ENCODE measurements at regions not wholly inside any gene's neighbourhood (a gene's known extent, or its start where the extent isn't known, plus 50 kb on each side); places are given as distances from the start of the nearest gene placed in this dataset.

DNA sequence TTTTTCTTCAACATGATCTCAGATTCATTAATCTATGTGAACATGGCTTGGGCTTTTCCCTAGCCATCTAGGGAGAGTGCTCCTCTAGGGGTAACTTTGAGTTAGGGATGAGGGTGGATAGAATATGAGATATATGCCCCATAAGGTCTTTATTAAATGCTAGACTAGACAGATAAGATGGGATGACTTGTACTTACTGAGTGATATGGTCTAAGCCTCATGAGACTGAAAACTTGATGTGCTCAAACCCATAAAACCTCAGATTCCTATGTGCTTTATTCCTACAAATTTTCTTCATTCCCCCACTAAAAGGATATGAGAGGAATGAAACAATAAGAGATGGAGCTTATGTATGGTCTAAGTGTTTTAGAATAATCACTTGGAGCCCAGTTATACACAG lies 386.6 kb downstream of the YTHDC2 start:
- Histone ChIP-seq H3K4me2 (ENCODE audit: insufficient read depth, low read length) (no peak overlapping the region), H3K9me3 (replicated peaks; ENCODE audit: control insufficient read depth, insufficient read depth, low read depth, low read length) (no peaks in the 10 kb centered on the region), H3K79me2 (ENCODE audit: control insufficient read depth, insufficient read depth, low read length) (no peaks in the 10 kb centered on the region), H3K36me3 (ENCODE audit: control insufficient read depth, insufficient read depth, low read length) (no peaks in the 10 kb centered on the region), H3K4me3 (no peak overlapping the region), H2AFZ (ENCODE audit: low read depth, low read length) (no peak overlapping the region), H3K9ac (ENCODE audit: insufficient read depth in 1 of 2, low read depth in 2 of 2, low read length in 2 of 2) (no peak overlapping the region), H3K27me3 (ENCODE audit: control insufficient read depth in 2 of 2, insufficient read depth in 2 of 2, low read length in 2 of 2) (no peaks in the 10 kb centered on the region), H3K9me1 (ENCODE audit: control insufficient read depth, insufficient read depth, low read length) (no peaks in the 10 kb centered on the region), H4K20me1 (replicated peaks; ENCODE audit: control insufficient read depth, insufficient read depth, low read length) (no peaks in the 10 kb centered on the region), H3K27ac (ENCODE audit: extremely low read depth, low read depth, low read length) (no peak overlapping the region), H3K4me1 (replicated peaks in 1 of 2; ENCODE audit: control insufficient read depth in 2 of 2, insufficient read depth in 2 of 2, low read length in 2 of 2) (no peaks in the 10 kb centered on the region)
- intact Hi-C loops (cut with micrococcal nuclease): no loop called here
- ChIA-PET CTCF (ENCODE audit: low intra/inter-chr PET ratio) (no interaction called here), POLR2A (no interaction called here)
- TF ChIP-seq CEBPB (tag; IDR thresholded peaks at IDR 0.05) (no peak), EP300 (IDR thresholded peaks at IDR 0.05; ENCODE audit: low read length) (no peak), HNRNPK (IDR thresholded peaks at IDR 0.05; ENCODE audit: low read depth, low read length, poor library complexity, severe bottlenecking) (no peak), MED1 (CRISPR knock-in tag; IDR thresholded peaks at IDR 0.05; ENCODE audit: borderline replicate concordance) (no peak), FOXJ3 (CRISPR knock-in tag; IDR thresholded peaks at IDR 0.05) (no peak), JUNB (CRISPR knock-in tag; conservative IDR thresholded peaks at IDR 0.05) (no peak), CCNT2 (IDR thresholded peaks at IDR 0.05; ENCODE audit: borderline replicate concordance, extremely low read depth, insufficient read length, low read depth, low read length) (no peak), ZNF584 (CRISPR knock-in tag; IDR thresholded peaks at IDR 0.05; ENCODE audit: low read depth) (no peak), SAFB (IDR thresholded peaks at IDR 0.05; ENCODE audit: borderline replicate concordance, low read depth, low read length) (no peak), MYNN (IDR thresholded peaks at IDR 0.05) (no peak), MYNN (CRISPR knock-in tag; IDR thresholded peaks at IDR 0.05) (no peak), CHD2 (IDR thresholded peaks at IDR 0.05; ENCODE audit: low read depth, low read length) (no peak), ARHGAP35 (IDR thresholded peaks at IDR 0.05; ENCODE audit: partially characterized antibody) (no peak), ZC3H4 (CRISPR knock-in tag; IDR thresholded peaks at IDR 0.05; ENCODE audit: borderline replicate concordance) (no peak), POU5F1 (IDR thresholded peaks at IDR 0.05; ENCODE audit: borderline replicate concordance, low read depth, low read length, partially characterized antibody) (no peak), NR2C2 (CRISPR knock-in tag; IDR thresholded peaks at IDR 0.05) (no peak), NR2C2 (tag; IDR thresholded peaks at IDR 0.05) (no peak), TAF1 (IDR thresholded peaks at IDR 0.05; ENCODE audit: control insufficient read depth, extremely low read depth, insufficient read depth, low read length, severe bottlenecking) (no peak), ZC3H8 (IDR thresholded peaks at IDR 0.05) (no peak)
- TF ChIP-seq, protein P1, sequence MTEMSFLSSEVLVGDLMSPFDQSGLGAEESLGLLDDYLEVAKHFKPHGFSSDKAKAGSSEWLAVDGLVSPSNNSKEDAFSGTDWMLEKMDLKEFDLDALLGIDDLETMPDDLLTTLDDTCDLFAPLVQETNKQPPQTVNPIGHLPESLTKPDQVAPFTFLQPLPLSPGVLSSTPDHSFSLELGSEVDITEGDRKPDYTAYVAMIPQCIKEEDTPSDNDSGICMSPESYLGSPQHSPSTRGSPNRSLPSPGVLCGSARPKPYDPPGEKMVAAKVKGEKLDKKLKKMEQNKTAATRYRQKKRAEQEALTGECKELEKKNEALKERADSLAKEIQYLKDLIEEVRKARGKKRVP (CRISPR knock-in tag; IDR thresholded peaks at IDR 0.05): no peak
- FAIRE-seq (no peak), ATAC-seq (no peak), DNase-seq (ENCODE audit: extremely low read depth in 1 of 4, low spot score in 3 of 4) (no peak)
- in situ Hi-C loops (cut with MboI): no loop called here
- BruUV-seq (replicated peaks): no TSS peak
